ENCODE measurements at regions not wholly inside any gene's neighbourhood (a gene's known extent, or its start where the extent isn't known, plus 50 kb on each side); places are given as distances from the start of the nearest gene placed in this dataset.

- DNase-seq = no peak
Measured at GRCh38 chr5:124088289-124089032, 576.5 kb downstream of the CSNK1G3 start.

- no peak for DNase-seq
Measured at GRCh38 chr5:124087752-124088151, 575.8 kb downstream of the CSNK1G3 start.

DNA sequence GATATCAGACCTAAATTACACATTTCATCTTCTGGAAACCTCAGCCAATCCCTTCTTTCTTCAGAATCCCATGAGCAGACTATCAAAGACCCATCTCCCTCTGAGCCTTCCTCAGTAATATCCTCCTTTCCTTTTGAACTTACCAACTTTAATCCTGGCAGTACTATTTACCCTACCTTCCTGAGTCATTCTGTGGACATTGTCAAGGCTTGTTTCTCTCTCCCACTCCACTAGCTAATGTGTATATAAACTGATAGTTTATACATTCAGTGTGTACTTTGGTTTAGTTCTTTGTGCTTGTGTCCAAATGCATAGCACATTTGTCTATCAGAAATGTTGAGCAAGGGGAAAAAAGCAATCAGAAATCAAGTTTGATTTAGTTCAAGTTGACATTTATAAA, 568.3 kb downstream of the CSNK1G3 start:
- no peak for DNase-seq

- DNase-seq = no peak
Measured at GRCh38 chr5:124079062-124079461, 567.1 kb downstream of the CSNK1G3 start.

- DNase-seq = no peak
Measured at GRCh38 chr5:124074500-124074899, 562.5 kb downstream of the CSNK1G3 start.

DNA sequence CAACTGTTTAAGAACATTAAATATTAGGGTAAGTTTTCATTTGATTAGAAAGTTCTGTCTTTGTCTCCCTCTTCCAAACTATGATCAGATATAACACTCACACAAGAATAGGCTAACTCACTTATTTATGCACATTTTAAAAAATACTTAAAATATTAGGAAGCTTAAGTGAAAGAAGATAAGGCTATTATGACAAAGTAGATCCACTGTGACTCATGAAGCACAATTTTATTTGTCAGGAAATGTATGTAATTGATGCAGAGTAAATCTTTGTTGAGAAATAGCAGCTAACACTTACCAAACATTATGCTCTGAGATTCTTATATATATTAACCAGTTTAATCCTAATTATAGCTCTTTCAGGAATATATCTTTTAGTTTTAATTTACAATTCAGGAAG, 560.6 kb downstream of the CSNK1G3 start:
- no peak for DNase-seq

- no peak for DNase-seq
Measured at GRCh38 chr5:124071039-124071438, 559.1 kb downstream of the CSNK1G3 start.

DNA sequence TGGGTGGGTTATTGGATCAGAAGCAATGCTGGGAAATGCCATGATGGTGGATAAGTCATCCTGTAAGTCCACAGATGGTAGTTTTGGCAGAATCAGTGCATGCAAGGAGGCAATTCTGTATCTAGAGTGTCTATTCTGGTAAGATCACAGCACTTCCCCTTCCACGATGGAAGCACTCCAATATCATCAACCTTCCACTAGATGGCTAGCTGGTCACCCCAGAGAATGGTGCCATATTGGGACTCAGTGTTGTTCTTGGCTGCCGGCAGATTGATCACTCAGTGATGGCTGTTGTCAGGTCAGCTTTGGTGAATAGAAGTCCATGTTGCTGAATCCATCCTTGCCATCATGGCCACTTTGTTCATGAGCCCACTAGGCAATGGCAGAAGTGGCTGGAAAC, 553.5 kb downstream of the CSNK1G3 start:
- peak; percentile 7 for DNase-seq

- no peak for DNase-seq
Measured at GRCh38 chr5:124064956-124065355, 553.0 kb downstream of the CSNK1G3 start.

GRCh38 chr5:124061663-124062062, 549.7 kb downstream of the CSNK1G3 start:
- DNase-seq = no peak

DNA sequence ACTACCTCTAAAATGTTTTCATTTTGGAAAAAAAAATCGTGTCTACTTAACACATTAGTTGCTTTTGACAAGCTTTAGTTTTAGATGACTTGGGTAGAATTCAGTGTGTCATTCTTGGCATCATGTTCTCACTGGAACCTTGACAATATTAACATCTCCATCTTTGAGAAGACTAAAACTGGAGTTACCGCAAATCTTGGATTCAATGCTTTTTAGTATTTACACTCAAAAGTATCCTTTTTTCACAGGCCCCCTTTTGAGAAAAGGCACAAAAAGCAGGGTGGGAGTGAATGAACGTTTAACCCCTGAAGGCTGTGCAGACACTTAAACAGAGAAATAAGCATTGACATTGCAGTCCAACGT, 549.1 kb downstream of the CSNK1G3 start:
- no peak for DNase-seq

DNA sequence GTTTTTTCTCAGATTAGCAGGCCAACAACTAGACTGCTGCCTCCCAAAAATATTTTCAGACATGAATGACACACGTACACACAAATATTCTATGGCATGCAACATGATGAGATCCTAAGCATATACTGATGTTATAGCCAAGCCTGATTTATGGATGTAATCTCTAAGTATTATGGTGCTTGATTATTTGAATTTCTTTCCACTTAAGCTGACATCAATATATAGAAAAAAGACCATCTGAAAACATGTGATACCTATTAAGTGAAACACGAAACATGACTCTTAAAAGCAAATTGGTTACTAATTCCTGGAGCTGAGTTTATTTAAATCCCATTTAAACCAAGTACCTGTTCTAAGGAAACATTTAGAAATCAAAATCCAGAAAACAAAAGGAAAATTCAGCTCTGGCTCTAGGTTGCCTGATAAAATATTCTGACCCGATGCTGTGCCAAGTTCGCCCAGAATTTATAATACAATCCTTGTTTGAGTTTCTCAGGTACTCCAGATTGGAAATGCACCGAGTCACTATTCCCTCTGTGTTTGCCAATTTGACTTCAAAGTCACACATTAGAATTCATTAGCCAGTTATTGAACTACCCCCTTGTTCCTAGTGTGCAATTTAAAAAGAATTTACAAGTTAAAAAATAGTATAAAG, 548.6 kb downstream of the CSNK1G3 start:
- no peak for DNase-seq

DNA sequence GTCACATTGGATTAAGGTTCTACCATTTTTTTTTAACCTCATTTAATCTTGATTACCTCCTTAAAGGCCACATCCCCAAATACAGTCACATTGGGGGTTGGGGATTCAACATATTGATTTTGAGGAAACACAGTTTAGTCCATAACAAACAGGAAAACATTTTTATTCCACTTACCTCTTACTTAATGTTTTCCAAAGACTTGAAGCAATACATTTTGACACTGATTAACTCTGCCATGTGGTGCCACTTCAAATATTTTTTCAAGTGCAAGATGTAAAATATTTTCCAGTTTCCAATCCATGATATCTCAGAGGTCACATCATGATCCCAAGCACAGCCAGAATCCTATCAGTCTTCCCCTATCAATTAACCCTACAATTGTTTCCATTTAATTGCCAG, 548.0 kb downstream of the CSNK1G3 start:
- DNase-seq = no peak

GRCh38 chr5:124059200-124059599, 547.2 kb downstream of the CSNK1G3 start:
- no peak for DNase-seq

DNA sequence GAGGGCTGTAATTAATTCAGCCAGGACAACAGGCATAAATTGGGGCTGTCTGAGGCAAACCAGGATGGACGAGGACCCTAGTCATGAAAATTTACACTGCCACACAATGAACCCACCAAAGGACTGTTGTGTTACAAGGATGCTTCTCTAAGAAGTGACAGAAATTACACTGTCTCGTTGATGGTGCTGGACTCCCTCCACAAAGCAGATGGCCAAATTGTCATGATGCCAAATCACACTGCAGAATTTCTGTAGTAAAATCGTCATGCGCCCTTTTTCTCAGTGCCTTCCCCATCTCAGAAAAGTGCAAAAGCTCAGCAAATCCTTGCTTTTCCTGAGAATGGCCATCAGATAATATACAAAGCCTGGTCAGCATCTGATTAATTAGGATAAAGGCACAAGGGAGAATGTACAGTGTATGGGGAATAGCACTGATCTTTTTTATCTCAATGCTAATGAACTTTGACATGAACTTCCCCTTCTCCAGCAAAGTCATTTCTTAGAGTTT, 545.8 kb downstream of the CSNK1G3 start:
- DNase-seq = peak; percentile 10

GRCh38 chr5:124056991-124057723, 545.2 kb downstream of the CSNK1G3 start:
- peak; percentile 62 for DNase-seq

GRCh38 chr5:124056326-124056990, 544.5 kb downstream of the CSNK1G3 start:
- DNase-seq = peak; percentile 1

DNA sequence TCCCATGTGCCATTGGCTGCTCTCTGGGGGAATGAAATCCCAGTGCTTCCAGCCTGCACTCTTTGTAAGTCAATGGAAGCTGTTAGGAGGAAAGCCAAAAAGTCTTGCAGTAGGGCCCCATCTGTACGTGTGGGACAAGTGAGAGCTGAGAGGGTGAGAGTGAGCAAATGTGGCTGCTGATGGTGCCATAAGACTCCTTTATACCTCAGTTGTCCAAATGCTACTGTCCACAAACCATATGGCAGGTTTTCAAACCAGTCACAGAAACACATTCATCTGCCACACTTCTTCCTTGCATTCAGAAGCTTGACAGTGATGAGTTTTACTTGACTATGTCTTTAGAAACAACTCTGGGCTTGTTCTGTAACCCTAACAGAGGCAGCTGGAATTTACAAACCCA, 543.8 kb downstream of the CSNK1G3 start:
- no peak for DNase-seq

DNA sequence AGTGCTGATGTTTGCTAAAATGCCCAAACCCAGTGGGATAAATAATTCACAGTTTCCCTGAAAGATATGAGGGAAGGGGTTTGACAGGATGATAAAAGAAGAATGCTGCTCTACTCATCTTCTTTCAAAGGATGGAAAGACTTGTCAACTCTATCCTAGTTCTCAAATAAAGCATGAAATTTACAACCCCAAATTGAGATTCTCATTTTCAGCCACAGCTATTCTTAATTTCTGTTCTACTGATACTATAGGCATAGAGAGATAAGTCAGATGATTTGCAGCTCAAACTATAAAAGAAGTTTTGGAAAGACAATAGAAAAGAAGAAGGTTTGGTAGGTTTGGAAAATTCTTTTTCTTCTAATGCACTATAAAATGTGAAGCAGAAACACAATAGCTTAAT, 542.6 kb downstream of the CSNK1G3 start:
- DNase-seq = no peak

- no peak for DNase-seq
Measured at GRCh38 chr5:124053340-124053739, 541.4 kb downstream of the CSNK1G3 start.

- no peak for DNase-seq
Measured at GRCh38 chr5:124052201-124052600, 540.2 kb downstream of the CSNK1G3 start.

- no peak for DNase-seq
Measured at GRCh38 chr5:124050120-124050770, 538.3 kb downstream of the CSNK1G3 start.

GRCh38 chr5:124045412-124045811, 533.4 kb downstream of the CSNK1G3 start:
- no peak for DNase-seq
